Large intestine (tissue), 3 donors: ENCODE measurements at regions not wholly inside any gene's neighbourhood (a gene's known extent, or its start where the extent isn't known, plus 50 kb on each side); places are given as distances from the start of the nearest gene placed in this dataset.

Experiments used
- DNase-seq, 2 donors: peaks; one replicate each; pipeline versions ENCODE4 v3.0.0 to v3.0.0-alpha.2; 2013
- H3K27ac ChIP-seq: one replicate; pipeline ENCODE4 v1.5.1; 2013; ENCODE audit warnings: low read length
- H3K27me3 ChIP-seq: 2 replicates; pipeline ENCODE4 v1.6.1; 2013; ENCODE audit warnings: low read length; ENCODE audit not compliant: control insufficient read depth, insufficient read depth
- H3K36me3 ChIP-seq: 2 replicates; pipeline ENCODE4 v1.6.1; 2013; ENCODE audit warnings: low read length; ENCODE audit not compliant: control insufficient read depth, insufficient read depth
- H3K4me1 ChIP-seq: one replicate; pipeline ENCODE4 v1.6.1; 2013; ENCODE audit warnings: low read length; ENCODE audit not compliant: control insufficient read depth, insufficient read depth
- H3K4me3 ChIP-seq: one replicate; pipeline ENCODE4 v1.5.1; 2013; ENCODE audit warnings: low read length
- H3K9me3 ChIP-seq: one replicate; pipeline ENCODE4 v1.6.1; 2013; ENCODE audit warnings: mild to moderate bottlenecking, low read depth, low read length, moderate library complexity; ENCODE audit not compliant: control insufficient read depth
- WGBS: methylation state at CpG from one replicate; pipeline ENCODE4 v1.1.5; 2013; ENCODE audit warnings: low lambda C conversion rate; ENCODE audit not compliant: insufficient coverage; 5-methylcytosine and 5-hydroxymethylcytosine counted together

GRCh38 chr15:101551696-101552591, 62.4 kb upstream of the PCSK6 start:
- Histone ChIP-seq H3K4me1 (no peaks in the 10 kb centered on the region), H3K27me3 (no peaks in the 10 kb centered on the region), H3K4me3 (no peak overlapping the region), H3K36me3 (no peaks in the 10 kb centered on the region), H3K9me3 (no peaks in the 10 kb centered on the region), H3K27ac (no peak overlapping the region)
- DNase-seq: no peak
- no CpG with 5 or more reads among the region's 20 CpGs for WGBS

GRCh38 chr15:101550124-101550523, 60.6 kb upstream of the PCSK6 start:
- 83% methylated on average over 1 of the region's 4 CpGs for WGBS
- H3K4me3 ChIP-seq: no peak overlapping the region
- DNase-seq: no peak
- H3K4me1 ChIP-seq: no peaks in the 10 kb centered on the region
- no peaks in the 10 kb centered on the region for H3K27me3 ChIP-seq
- no peak overlapping the region for H3K27ac ChIP-seq
- no peaks in the 10 kb centered on the region for H3K9me3 ChIP-seq
- no peaks in the 10 kb centered on the region for H3K36me3 ChIP-seq

- H3K9me3 ChIP-seq: no peaks in the 10 kb centered on the region
- no CpG with 5 or more reads among the region's 8 CpGs for WGBS
- no peak overlapping the region for H3K27ac ChIP-seq
- H3K4me3 ChIP-seq: no peak overlapping the region
- H3K36me3 ChIP-seq: no peaks in the 10 kb centered on the region
- no peaks in the 10 kb centered on the region for H3K27me3 ChIP-seq
- DNase-seq: no peak
- no peaks in the 10 kb centered on the region for H3K4me1 ChIP-seq
Observed at GRCh38 chr15:101549647-101550046, 60.1 kb upstream of the PCSK6 start.

- 100% methylated on average over 1 of the region's 2 CpGs for WGBS
- DNase-seq: no peak
- H3K4me3 ChIP-seq: no peak overlapping the region
- no peaks in the 10 kb centered on the region for H3K27me3 ChIP-seq
- no peaks in the 10 kb centered on the region for H3K9me3 ChIP-seq
- H3K27ac ChIP-seq: no peak overlapping the region
- no peaks in the 10 kb centered on the region for H3K36me3 ChIP-seq
- no peaks in the 10 kb centered on the region for H3K4me1 ChIP-seq
Observed at GRCh38 chr15:101547737-101548136, 58.2 kb upstream of the PCSK6 start.

GRCh38 chr15:101545548-101546505, 56.3 kb upstream of the PCSK6 start:
- Histone ChIP-seq H3K4me3 (no peak overlapping the region), H3K9me3 (no peaks in the 10 kb centered on the region), H3K36me3 (no peaks in the 10 kb centered on the region), H3K27ac (no peak overlapping the region), H3K27me3 (no peaks in the 10 kb centered on the region), H3K4me1 (no peaks in the 10 kb centered on the region)
- no peak for DNase-seq
- WGBS: 93% methylated on average over 3 of the region's 12 CpGs

GRCh38 chr15:101544613-101544945, 55.1 kb upstream of the PCSK6 start:
- no CpG with 5 or more reads among the region's 2 CpGs for WGBS
- Histone ChIP-seq H3K4me3 (no peak overlapping the region), H3K27me3 (no peaks in the 10 kb centered on the region), H3K4me1 (no peaks in the 10 kb centered on the region), H3K36me3 (no peaks in the 10 kb centered on the region), H3K9me3 (no peaks in the 10 kb centered on the region), H3K27ac (no peak overlapping the region)
- no peak for DNase-seq

- H3K36me3 ChIP-seq: no peaks in the 10 kb centered on the region
- no peaks in the 10 kb centered on the region for H3K27me3 ChIP-seq
- DNase-seq: no peak
- H3K27ac ChIP-seq: no peak overlapping the region
- WGBS: 100% methylated on average over 1 of the region's 22 CpGs
- H3K4me1 ChIP-seq: no peaks in the 10 kb centered on the region
- no peak overlapping the region for H3K4me3 ChIP-seq
- no peaks in the 10 kb centered on the region for H3K9me3 ChIP-seq
Observed at GRCh38 chr15:101543926-101544612, 54.6 kb upstream of the PCSK6 start.

- no peak overlapping the region for H3K4me3 ChIP-seq
- no peaks in the 10 kb centered on the region for H3K9me3 ChIP-seq
- DNase-seq: no peak
- no peaks in the 10 kb centered on the region for H3K4me1 ChIP-seq
- no CpG with 5 or more reads among the region's 12 CpGs for WGBS
- H3K27me3 ChIP-seq: no peaks in the 10 kb centered on the region
- H3K27ac ChIP-seq: no peak overlapping the region
- no peaks in the 10 kb centered on the region for H3K36me3 ChIP-seq
Observed at GRCh38 chr15:101543431-101543830, 53.9 kb upstream of the PCSK6 start.

- no peak for DNase-seq
- no peaks in the 10 kb centered on the region for H3K4me1 ChIP-seq
- H3K9me3 ChIP-seq: no peaks in the 10 kb centered on the region
- H3K36me3 ChIP-seq: no peaks in the 10 kb centered on the region
- H3K27me3 ChIP-seq: no peaks in the 10 kb centered on the region
- no peak overlapping the region for H3K27ac ChIP-seq
- no peak overlapping the region for H3K4me3 ChIP-seq
- no CpG with 5 or more reads among the region's 7 CpGs for WGBS
Observed at GRCh38 chr15:101543026-101543390, 53.5 kb upstream of the PCSK6 start.

GRCh38 chr15:101542306-101543025, 53.0 kb upstream of the PCSK6 start:
- no peak for DNase-seq
- no peak overlapping the region for H3K4me3 ChIP-seq
- H3K36me3 ChIP-seq: no peaks in the 10 kb centered on the region
- H3K9me3 ChIP-seq: no peaks in the 10 kb centered on the region
- no peaks in the 10 kb centered on the region for H3K4me1 ChIP-seq
- WGBS: no CpG with 5 or more reads among the region's 17 CpGs
- no peaks in the 10 kb centered on the region for H3K27me3 ChIP-seq
- no peak overlapping the region for H3K27ac ChIP-seq
